ENCODE measurements at regions not wholly inside any gene's neighbourhood (a gene's known extent, or its start where the extent isn't known, plus 50 kb on each side); places are given as distances from the start of the nearest gene placed in this dataset.

DNA sequence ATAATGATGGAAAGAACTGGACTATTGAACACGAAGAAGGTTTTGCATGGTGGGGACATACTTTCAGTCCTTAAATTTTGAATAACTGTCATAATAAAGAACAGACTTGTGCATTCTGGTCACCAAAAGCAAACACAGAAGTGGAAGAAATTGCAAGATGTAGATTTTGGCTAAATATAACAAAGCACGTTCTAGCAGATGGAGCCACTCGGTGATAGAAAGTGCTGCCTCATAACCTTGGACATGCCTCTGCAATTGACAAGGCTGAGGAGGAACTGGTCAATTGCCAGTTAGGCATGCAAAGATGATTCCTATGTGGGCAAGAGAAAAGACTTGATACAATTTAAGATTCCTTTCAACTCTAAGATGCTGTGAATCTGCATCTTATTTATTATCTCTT, 244.1 kb upstream of the ZC3H12C start:
- FAIRE-seq (no peak), DNase-seq (ENCODE audit: extremely low spot score, insufficient read length, low read depth) (no peak)

DNA sequence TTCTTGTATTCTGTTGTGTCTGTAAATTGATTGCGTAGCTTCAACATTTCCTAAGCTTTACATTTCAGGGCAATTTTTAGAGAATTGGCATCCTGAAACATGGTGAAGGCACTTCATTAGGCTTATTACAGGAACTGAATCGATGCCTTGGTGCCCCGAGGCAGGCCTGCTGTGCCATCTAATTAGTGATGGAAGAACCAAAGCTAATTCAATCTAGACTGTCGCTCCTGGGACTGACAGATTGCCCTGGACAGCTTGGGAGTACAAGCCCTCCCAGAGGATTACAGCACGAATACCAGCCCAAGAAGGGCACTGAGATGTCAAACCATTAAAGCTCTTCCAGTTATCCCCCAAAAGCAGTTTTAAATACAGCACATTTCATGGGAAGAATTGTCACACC, 243.2 kb upstream of the ZC3H12C start:
- FAIRE-seq (no peak), DNase-seq (ENCODE audit: extremely low spot score, insufficient read length, low read depth) (no peak)

DNA sequence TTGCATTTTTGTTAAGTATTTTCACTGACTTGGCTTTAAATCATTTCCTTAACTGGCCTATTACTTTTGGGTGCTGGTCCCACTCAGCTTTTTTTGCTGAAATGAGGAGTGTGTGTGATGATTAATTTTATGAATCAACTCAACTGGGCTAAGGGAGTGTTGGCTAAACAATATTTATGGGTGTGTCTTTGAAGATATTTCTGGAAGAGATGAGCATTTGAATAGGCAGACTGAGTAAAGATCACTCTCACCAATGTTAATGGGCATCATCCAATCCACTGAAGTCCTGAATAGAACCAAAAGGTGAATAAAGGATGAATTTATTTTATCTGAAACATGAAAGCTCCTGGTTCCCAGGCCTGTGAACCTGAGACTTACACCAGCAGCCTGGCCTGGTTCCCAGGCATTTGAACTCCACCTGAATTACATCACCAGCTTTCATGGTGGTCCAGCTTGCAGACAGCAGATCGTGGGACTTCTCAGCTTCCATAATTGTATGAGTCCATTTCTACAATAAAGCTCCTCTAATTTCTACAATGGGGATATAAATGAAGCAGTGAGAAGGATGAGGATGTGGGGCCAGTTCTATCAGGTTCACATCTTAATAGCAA, 241.3 kb upstream of the ZC3H12C start:
- FAIRE-seq = no peak
- no peak for DNase-seq (ENCODE audit: extremely low spot score, insufficient read length, low read depth)

DNA sequence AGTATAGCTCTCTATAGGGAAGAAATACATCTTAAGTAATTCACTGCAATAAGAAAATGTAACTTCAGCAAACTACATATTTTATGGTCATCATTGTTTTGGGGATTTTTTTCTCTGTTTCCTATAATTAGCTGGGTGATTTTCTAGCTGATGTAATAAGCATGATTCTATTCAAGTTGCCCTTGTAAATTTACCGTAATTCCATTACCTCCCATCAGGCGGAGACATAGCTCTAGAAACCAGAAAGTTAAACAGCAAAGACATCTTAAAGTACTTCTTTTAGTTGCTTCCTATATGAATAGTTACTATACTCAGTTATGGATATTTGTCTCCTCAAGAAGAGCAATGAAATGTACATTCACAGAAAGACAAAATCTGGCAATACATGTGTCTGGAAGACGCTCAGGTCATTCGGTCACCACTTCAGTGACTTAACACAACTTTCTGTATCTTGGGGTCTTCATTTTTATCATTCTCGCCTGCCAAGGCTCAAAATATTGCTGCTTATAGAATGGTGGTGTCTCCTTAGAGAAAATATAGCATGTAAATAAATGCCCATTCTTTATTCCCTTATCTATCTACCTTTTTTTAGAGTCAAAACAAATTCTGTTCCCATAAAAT, 239.9 kb upstream of the ZC3H12C start:
- peak; percentile 81 for FAIRE-seq
- no peak for DNase-seq (ENCODE audit: extremely low spot score, insufficient read length, low read depth)

DNA sequence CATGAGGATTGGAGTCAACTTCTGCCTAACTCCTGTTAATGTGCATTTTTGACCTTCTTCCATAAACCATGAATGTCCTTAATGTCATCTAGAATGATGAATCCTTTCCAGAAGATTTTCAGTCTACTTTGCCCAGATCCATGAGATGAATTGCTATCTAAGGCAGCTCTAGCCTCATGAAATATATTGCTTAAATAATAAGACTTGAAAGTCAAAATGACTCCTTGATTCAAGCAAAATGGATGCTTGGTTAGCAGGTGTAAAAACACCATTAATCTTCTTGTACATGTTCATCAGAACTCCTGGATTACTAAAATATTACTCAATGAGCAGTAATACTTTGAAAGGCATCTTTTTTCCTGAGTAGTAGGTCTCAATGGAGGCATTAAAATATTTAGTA, 238.5 kb upstream of the ZC3H12C start:
- DNase-seq (ENCODE audit: extremely low spot score, insufficient read length, low read depth) (no peak), FAIRE-seq (no peak)

DNA sequence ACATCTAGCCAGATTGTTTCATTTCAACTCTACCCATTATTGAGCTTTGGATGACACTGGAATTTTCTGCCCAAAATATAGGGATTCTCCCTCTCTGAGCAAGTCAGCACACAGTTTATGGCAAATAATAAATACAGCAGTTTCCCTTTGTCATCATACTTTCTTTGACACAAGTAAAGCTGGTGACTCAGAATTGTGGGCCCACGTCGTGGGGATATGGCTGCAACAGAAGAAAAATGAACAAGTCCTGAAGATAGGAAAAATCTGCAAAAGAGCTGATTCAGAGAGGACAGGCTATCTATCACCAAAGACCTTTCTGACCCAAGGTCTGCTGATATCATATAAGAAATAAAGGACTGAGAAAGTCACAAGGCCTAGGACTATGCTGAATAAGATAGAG, 236.3 kb upstream of the ZC3H12C start:
- no peak for FAIRE-seq

DNA sequence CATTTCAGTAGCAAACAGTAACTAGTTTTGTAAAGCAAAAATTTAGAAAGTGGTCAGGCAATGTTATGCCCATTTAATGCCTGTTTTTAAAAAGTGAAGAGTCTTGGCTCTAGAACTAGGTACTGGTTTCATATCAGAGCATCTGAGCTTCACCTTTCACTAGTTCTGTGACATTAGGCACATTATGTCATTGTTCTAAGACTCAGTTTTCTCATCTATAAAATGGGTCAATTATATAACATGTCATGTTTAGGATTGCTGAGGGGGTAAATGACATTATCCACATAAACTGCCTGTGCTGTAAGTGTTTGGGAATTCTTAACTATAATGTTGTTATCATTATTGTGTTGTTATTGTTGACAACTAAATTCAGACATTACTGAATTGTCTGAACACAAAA, 235.6 kb upstream of the ZC3H12C start:
- no peak for FAIRE-seq
- DNase-seq (ENCODE audit: extremely low spot score, insufficient read length, low read depth) = no peak

More for the DNA sequence above, 236.3 kb upstream of the ZC3H12C start:
- DNase-seq (ENCODE audit: extremely low spot score, insufficient read length, low read depth) = no peak

DNA sequence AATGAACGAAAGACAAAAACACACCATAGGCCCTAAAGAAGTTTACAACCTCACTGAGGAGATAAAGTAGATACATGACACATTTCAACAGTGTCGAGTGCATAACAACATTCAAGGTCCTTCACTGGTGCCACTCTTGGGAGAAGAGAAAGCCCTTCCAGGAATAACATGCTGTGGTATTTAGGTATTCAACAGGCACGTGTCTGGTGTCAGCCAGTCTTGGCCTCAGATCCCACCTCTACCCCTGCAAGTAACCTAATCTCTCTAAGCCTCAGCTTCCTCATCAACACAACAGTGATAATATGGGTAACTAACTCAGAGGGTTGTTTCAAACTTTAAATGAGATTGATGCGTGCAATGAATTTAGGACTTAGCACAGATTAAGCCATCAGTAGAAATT, 235.0 kb upstream of the ZC3H12C start:
- FAIRE-seq (no peak), DNase-seq (ENCODE audit: extremely low spot score, insufficient read length, low read depth) (no peak)

DNA sequence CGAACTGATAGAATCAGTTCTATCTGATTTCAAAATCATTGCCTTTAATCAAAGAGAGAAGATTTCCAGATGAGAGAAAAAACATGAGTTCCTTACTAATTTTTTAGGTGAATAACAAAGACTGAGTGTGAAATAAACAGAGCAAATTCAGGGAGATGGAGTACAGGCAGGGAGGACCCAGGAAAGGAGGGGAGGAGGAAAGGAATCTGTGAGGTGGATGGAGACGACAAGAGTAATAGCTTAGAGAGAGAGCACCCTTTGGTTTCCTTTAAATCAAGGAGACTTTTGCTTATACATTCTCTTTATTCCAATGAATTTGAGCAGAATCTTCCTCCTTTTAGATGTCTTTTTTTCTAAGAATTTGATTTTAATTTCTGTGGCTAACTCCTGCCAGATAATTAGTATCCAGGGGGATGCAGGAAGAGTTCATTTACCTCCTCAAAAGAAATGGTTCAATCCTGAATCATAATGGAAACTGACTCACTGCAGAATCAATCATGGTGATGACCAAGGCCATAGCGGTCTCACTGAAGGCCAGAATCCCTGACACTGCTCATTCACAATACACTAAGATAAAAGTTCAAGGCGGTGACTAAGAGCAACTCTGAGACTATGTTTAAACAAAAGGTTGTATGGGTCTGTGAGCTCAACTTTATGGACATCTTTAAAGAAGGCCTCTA, 234.0 kb upstream of the ZC3H12C start:
- DNase-seq (ENCODE audit: extremely low spot score, insufficient read length, low read depth) = no peak
- FAIRE-seq = no peak

DNA sequence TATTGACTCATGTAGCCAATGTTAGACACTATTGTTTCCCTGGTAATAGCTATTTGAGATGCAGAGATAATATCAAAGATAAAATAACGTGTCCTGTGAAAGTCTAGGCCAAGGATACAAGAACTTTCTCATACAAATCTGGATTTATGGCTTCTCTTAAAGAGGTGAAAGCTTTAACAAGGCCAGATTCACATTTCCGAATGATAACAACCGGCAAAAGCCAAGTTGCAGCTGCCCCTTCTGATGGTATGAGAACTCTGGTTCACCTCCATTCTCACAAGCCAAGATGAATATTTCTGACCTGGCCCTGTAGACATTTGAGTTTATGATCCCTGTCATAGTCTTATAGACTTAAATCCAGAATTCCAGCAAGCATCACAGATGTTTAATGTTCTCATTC, 230.4 kb upstream of the ZC3H12C start:
- DNase-seq (ENCODE audit: extremely low spot score, insufficient read length, low read depth) = no peak
- no peak for FAIRE-seq

DNA sequence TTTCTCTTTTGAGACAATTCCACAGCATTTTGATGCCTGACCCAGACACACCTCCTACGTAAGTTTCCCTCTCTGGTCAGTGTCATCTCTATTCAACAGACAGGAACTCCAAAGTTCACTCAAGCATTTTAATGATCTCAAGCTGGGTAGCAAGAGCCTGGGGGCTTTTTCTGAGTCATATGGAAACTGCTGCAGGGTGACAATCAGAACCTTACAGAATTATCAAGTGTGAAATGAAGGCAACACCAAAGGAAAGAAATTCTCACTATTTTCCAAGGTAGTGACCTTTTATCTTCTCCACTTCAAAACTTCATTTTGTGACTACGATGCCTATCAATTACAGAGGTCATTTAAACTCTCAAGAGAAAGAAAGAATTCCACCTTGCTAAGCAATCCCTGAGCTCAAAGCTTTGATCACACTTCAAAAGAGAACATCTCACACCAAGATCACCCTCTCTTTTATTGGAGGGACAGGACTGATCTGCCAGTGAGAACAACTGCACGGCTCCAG, 229.0 kb upstream of the ZC3H12C start:
- peak; percentile 93 for FAIRE-seq
- peak; percentile 47 for DNase-seq (ENCODE audit: extremely low spot score, insufficient read length, low read depth)

DNA sequence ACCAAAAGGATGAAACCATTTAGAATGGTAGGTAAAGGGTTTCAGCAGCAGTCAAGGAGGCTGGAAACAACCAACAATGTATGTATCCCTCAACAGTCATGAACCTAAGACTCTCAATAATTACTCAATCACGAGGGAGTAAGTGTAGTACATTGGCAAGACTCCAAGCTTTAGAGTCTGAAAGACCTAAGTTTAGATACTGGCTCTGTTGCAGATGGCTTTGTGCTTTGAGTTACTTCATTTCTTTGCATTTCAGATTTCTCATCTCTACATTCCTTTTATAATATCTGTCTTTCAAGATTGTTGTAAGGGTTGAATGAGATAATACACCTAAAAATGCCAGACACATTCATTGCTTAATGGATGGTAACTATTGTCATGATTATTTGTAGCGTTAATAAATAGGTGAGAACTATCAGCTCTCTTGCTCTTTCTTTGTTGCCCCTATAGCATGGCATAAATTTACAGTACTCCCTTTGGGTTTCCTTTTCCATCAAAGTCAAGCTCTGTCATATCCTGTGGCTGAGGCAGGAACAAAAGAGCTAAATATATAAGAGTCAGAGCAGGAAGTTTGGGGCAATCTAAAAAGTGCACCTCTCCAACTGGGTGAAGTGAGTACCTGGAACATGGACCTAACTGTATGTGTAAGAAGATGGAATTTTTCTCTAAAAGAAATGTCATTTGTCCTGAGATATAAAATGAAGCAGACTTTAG, 228.2 kb upstream of the ZC3H12C start:
- FAIRE-seq (no peak), DNase-seq (ENCODE audit: extremely low spot score, insufficient read length, low read depth) (no peak)

DNA sequence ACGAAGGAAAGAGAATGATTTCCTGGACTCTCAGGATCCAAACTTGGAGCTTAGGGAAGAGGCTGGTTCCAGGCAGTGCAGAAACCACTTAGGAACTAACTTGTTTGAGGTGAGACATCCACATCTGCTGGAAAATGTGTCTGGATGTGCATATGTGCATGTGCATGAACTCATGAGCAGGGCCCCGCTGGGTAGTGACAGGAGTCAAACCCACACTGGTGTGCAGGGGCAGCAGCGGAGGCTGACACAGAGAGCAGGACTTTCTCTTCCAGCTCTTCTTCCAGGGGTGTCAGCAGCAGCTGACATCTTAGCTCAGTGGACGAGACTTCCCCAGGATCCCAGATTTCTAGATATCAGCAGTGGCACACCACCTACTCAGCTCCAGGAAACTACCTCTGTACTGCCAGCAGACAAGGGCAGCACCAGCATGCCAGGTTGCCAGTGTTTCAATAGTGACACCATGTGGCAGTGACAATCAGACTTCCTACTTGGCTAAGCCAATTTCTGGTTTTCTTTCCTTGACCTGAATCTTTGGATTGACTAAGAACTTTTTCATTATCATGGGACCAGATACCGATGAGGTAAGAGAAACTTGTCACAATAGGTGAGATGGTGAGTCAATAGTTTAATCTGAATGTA, 227.5 kb upstream of the ZC3H12C start:
- FAIRE-seq (no peak), DNase-seq (ENCODE audit: extremely low spot score, insufficient read length, low read depth) (no peak)

DNA sequence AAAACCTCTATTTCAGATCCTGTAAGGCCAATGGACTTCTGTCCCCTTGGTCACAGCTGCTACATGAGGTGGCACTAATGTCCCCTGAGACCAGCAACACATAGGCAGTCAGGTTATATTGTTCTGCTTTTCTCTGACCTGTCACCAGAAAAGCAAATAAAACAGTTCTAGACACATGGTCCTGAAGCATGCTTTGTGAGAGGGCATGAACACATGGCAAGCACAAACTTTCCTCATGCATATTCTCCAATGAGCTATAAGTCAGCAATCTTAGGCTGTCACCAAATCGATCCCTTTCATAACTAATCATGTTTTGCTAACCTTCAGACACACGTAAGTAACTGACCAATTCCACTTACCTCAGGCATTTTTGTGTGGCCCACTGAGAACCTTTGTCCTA, 225.4 kb upstream of the ZC3H12C start:
- FAIRE-seq (no peak), DNase-seq (ENCODE audit: extremely low spot score, insufficient read length, low read depth) (no peak)

DNA sequence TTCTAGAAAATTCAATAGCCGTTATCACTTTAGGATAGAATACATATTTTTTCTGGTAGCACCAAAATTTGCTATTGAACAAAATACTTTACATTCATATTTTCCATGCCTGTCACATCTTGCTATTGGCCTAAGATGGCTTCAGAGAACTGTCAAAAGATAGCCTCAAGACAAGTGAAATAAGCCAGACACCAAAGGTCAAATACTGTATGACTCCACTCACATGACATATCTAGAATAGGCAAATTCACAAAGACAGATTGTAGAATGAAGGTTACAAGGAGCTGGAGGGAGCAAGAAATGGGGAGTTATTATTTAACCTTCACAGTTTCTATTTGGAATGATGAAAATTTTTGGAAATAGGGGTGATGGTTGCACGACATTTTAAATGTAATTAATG, 223.7 kb upstream of the ZC3H12C start:
- no peak for FAIRE-seq
- DNase-seq (ENCODE audit: extremely low spot score, insufficient read length, low read depth) = no peak

DNA sequence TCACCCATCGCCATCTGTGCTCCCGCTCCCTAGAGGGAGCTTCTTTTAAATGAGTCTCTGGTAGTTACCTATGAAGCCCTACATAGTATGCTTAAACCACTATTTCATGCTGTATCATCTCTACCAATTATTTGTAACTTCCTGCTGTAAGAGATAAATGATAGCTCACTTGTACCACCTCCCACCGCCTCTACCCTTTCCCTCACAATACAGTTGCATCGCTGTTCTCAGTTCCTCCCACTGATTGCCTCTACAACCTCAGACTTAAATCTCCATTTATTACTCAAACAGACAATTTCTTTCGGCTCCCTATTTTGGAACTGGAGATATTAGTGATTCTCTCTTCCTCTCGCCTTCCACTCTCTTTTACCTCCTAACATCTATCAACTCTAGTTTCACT, 222.9 kb upstream of the ZC3H12C start:
- DNase-seq (ENCODE audit: extremely low spot score, insufficient read length, low read depth) (no peak), FAIRE-seq (no peak)

DNA sequence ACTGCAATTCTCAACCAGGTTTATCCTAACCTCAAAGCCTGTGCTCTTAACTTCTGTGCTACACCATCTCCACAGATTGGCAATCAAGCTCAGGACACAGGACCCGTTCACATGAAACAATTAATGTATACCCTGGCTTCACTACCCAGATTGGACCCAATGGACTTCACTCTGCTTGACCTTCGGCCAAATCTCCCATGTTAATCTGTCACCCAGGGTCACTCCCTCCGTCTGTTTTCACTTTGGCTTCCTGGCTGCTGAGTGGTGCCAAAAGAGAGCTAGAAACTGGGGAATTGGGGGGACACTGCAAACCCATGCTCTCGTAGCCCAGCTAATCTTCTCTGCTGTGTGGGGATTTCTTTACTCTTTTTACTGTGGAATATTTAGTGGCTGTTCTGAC, 216.1 kb upstream of the ZC3H12C start:
- no peak for DNase-seq (ENCODE audit: extremely low spot score, insufficient read length, low read depth)
- FAIRE-seq = no peak

DNA sequence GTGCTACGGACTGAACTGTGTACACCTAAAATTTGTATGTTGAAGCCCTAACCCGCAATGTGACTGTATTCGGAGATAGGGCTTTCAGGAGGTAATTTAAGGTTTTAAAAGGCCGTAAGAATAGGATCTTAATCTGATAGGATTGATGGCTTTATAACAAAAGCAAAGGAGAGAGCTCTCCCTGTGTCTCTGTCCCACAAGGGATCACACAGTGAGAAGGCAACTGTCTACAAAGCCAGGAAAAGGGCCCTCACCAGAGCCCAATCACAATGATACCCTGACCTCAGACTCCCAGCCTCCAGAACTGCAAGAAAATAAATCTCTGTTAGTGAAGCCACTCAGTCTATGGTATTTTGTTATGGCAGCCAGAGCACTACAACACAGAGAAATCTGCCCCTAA, 208.7 kb upstream of the ZC3H12C start:
- FAIRE-seq (no peak), DNase-seq (ENCODE audit: extremely low spot score, insufficient read length, low read depth) (no peak)

DNA sequence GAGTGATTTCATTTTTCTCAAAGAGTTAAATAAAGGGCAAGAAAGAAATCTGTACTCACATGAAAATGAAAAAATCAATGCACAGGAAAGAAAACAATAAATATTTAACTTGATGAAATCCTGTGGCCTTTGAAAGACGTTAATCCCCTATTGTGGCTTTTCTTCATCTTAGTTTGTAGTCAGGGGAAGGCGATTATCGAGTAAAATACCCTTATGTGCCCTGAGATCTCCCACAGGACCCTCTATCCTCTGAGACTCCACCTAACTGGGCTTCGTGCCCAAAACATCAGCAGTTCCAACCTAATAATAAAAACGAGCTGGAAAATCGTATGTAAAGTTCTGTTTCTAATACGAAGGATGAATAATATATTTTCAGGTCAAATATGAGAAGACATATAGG, 208.2 kb upstream of the ZC3H12C start:
- no peak for FAIRE-seq
- DNase-seq (ENCODE audit: extremely low spot score, insufficient read length, low read depth) = no peak

DNA sequence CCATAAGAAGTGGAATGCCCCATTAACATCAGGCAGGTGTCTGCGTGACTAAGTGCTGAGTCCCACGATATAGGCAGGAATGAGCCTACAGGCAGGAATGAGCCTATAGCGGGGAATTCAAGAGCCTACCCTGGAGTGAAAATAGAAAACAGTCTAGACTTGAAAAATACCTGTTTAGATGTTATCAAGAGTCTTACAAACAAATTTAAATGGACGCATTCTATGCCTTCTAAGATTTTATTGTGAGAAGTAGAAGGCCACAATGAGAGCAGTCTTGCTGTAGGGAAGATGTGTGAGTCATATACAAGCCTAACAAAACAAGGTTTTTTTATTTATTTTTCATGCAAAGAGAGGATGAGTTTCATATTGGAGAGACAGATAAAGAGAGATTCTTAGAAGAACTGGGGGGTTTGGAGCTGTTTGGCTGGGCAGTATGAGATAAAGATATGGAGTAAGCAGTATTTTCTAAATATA, 200.8 kb upstream of the ZC3H12C start:
- DNase-seq (ENCODE audit: extremely low spot score, insufficient read length, low read depth) (no peak), FAIRE-seq (no peak)

Measured in GM18507 (cell line).